T1000 (cell line): ENCODE measurements at regions not wholly inside any gene's neighbourhood (a gene's known extent, or its start where the extent isn't known, plus 50 kb on each side); places are given as distances from the start of the nearest gene placed in this dataset.

ENCODE experiments used
- DNase-seq: peaks from one replicate; lab custom pipeline; 2025; ENCODE audit warnings: mixed read lengths; lab: John Stamatoyannopoulos, UW

DNA sequence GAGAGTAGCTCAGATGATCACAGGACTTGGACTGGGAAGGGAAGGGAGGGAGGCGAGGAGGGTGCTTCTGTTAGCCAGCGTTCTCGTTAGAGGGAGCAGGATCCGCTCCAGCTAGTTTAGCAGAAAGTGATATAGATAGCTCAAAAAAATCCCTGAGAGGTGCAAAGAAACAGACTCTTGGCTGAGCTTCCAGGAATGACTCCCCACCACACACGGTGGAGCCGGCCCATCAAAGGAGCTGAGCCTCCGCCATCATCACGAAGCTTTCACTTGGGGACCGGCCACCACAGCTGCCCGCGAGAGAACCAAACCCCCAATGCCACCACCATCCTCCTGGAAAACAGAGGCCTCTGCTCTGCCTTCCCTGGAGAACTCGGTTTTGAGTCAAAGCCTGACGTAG, 124.6 kb upstream of the BCL2L14 start:
- no peak for DNase-seq

DNA sequence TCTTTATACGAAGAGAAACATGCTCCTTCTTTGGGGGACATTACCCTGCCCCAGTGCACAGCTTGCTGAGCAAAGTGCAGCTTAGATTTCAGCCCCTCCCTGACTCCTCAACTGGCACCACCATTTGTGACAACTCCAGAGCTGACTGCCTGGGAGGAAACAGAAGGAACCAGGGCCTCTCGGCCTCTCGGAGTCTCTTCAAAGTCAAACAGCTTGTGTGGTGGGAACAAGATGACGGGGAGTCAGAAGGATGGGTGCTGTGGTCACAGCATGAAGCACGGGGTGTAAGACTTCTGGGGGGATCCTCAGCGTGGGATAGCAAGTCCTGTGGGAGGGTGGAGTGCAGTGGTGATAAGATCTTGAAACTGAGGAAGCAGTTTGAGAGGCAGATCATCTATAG, 123.5 kb upstream of the BCL2L14 start:
- no peak for DNase-seq

DNA sequence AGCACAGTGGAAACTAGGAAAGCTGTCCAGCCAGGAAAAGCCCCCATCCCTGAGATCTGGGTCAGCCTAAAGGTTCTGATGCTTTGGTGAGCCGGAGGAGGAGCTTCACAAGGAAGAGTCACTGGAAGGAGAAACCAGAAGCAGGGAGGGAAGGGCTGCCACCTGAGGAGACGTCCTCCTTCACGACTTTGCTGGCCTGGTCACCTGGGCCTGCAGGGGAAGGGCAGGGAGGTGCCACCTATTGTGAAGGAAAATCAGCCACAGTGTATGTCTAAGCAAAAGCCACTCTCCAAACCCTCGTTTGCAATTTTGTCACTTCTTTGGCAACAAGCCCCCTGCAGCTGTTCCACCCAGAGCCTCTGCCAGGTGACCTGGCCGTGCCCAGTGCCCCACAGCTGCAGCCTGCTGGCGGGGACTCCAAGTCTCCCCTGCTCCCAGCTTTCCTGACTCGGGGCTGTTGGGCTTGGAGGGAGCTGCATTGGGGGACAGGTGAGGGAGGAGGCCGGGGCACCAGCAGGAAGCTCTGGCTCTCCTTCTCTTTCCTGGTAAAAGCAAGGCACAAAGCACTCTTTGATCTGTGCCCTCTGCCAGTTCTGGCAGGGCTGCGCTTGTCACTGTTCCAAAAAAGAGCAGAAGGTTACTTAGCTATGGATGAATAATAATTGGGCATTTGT, 120.9 kb upstream of the BCL2L14 start:
- DNase-seq, result no peak

DNA sequence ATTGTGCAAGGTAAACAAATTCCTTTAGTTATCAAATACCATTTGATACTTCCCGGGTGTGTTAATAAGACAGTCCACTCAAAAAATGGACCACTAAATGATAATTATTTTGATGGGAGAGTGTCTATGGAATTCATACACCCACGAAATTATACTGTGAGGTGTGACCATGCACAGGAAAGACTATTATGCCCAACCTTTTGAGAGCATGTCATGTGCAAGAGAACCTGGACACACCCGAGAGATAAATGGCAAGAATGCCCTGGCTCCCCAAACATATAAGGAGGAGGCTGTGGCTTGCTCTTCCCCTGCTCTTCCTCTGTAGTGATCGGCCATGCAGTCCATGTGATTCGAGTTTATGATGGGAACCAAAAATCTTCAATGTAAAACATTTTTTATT, 119.5 kb upstream of the BCL2L14 start:
- no peak for DNase-seq

DNA sequence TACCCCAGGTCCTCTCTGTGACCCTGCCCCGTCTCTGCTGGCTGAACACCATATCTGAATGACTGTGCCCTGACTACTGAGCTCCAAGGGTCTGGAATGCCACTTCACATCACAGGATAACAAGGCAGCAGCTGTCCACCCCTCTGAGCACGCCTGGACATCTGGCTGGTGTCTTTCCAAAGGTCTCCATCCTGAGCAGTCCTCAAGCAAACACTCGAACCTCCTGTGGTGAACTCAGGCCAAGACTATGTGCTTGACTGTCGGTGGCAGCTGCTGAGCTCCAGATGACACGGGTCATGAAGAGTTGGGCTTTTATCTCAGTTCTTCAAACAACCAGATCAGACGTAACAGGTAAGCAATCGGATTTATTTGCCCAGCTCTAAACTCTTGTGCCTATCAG, 117.2 kb upstream of the BCL2L14 start:
- DNase-seq, result no peak

DNA sequence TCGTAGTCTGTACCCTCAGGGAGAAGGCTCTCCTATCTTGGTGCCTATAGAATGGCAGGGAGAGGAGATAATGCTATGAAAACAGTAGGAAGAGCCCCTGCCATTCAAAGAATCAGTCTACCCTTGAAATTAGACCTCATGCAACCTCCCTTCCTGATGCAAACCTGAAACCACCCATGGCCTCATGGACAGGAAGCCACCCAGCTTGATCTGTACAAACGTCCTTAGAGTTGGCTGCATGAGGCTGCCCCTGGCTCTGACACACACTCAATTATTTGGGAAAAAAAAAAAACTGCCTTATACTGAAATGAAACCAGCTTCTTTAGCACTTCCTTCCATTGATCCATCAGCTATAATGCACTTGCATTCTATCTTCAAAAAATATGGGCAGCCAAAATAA, 116.6 kb upstream of the BCL2L14 start:
- DNase-seq, result no peak

DNA sequence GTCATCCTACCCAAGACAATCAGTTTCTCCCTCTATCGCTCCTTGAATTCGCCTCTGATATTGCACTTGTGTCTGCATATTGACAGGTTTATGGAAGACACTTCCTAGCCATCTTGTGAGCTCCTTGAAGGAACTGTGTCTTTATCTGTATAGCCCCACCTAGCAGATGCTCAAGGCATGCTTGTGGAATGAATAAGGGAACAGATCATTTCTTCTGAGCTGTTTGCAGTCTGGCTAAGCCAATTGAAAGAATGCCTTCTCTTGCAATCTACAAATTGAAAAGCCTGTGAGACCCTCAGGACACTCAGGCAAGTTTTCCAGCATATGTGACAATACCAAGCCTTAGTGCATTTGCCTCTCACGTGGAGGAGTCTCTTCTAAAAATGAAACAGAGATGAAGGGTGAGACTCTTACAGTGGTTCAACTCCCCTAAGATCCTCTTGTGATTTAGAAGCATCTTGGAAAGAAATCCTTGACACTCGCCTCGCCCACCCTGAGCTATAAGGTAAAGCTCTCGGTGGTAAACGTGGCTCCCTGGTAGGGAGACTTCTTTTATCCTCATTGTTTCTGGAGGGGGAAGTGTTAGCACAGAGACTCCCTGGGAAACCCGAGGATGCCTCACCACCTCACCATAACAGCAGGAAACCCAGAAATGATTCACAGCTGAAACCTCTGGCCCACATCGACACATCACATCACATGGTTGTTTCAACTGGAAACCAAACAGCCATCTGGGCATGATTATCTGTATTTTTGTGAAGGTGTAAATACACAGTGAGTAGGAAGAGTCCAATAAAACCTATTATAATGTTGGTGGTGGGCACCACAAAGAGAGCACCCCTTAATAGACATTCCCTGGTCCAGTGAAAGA, 112.3 kb upstream of the BCL2L14 start:
- peak; percentile 32 for DNase-seq

DNA sequence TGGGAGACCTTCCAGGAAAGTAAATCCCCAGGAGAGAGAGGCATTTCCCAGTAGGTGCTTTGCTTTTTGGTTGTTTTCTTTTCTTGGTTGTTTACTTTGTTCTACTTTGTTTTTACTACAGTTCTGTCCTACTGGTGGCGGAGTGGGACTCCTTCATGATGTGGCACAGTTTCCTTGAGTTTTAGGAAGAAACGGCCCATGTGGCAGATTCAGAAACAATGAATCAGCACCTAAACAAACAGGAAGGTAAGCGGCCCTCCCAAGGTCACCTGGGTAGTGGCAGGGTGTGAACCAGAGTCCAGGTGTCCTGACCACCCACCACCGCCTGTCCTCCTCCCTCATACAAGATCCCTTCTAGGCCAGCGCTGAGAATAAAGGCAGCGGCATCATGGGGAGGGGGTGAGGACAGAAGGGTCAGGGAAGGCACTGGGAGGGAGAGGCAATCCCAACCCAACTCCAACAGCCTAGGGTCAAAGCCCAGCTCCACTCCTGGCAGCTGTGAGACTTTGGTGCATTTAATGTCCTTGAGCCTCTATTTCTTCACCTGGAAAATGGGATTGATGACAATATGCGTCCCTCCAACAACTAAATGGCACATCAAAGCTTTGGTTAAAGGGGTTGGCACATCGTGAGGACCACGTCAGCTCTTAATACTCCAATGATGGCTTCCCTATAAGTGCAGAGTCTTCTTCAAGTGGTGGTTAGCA, 111.5 kb upstream of the BCL2L14 start:
- DNase-seq, result no peak

DNA sequence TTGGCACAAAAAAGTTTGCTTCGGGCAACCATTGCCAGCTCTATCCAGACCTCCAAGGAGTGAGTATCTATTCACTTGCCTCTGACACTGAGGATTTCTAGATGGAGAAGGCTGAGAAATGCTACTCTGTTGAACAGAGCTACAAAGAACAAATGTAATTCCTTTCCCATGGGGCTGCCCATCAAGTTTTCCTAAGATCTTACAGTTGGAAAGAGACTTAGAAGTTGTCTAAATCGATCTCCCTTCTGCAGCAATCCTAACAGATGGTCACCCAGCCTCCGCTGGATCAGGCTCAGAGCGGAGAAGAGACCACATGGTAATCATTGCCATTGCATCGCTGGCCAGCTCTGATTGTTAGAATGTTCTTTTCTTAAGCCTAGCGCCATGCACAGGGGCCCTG, 110.1 kb upstream of the BCL2L14 start:
- DNase-seq, result no peak

DNA sequence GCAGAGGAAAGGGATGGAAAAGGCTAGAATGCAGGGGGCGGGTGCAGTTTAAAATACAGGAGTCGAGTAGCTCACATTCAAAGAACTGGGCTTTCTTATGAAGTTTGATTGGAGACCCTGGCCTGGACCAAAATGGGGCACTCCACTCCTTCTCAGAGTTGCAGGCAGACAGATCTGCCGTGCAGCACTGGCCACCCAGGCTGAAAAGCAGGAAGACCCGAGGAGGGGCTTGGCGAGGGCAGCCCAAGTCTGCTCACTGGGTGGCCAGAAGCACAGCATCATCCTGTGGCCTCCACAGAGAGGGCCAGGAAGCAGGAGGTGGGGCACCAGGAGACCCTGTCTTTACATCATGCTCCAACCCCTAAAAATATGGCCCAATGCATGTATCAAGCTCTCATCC, 109.1 kb upstream of the BCL2L14 start:
- DNase-seq, result no peak

DNA sequence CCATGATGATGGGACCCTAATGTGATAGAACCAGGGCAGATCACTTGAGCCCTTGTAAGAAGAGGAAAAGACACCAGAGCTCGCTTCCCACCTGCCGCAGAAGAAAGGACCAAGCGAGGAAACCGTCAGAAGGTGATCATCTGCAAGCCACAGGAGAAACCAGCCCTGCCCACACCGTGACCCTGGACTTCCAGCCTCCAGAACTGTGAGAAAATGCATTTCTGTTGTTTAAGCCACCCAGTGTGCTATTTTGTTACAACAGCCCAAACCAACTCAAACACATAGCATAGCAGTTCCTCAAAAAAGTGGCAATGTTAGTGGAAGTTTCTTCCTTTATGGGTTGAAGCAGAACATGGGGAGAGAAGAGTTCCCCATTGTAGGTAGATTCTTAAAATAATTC, 107.9 kb upstream of the BCL2L14 start:
- no peak for DNase-seq

DNA sequence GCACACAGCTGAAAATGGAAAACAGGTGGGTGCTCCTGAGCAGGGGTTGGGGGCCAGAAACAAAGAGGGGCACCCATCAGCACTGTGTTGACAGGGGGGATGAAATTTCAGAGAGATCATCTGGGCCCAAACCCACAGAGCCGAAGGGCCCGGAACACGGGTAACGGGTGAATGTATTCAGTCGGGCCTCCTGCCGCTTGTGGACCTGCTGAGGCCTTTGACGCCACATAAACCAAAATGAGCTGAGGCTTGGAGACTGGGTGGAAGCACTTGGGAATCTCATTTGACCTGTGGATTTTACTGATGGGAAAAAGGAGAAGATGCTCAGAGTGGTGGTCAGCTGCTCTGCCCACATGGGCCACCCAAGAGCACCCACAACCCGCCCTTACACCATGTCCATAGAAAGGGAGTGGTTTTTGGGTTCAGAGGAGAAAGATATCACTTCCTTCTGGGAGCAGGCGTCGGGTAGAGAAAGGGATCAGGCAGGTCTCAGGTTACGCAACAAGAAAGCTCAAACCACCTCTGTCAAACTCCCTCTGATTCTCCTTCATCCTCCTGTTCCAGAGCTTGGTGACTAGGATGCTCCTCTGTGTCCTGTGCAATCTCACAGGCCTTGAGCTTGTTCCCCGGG, 106.8 kb upstream of the BCL2L14 start:
- DNase-seq, result no peak

DNA sequence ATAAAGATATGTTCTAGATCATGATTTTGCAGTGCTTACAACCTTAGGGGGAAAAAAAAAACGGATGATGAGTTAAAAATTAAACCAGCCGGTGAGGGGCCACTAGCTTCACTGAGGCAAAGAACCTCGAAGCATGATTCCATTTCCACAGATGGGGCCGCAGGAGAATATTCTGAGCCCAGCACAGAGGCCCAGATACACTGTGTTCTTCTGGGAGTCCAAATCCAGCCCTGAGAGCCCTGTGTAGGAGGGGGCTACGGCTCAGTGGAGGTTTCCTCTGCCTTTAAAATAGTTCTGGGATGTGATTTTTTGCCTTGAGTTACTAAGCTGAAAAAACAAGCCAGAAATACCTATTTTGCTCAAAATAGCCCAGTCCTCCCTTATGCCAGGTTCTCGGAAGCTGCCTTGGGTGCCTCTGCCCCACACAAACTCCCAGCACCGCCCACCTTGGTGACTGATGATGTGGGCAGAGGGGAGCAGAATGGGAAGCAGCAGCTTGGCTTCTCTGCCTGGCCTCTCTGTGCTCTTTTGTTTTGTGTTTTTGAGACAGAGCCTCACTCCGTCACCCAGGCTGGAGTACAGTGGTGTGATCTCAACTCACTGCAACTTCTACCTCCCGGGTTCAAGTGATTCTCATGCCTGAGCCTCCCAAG, 105.4 kb upstream of the BCL2L14 start:
- DNase-seq, result no peak

DNA sequence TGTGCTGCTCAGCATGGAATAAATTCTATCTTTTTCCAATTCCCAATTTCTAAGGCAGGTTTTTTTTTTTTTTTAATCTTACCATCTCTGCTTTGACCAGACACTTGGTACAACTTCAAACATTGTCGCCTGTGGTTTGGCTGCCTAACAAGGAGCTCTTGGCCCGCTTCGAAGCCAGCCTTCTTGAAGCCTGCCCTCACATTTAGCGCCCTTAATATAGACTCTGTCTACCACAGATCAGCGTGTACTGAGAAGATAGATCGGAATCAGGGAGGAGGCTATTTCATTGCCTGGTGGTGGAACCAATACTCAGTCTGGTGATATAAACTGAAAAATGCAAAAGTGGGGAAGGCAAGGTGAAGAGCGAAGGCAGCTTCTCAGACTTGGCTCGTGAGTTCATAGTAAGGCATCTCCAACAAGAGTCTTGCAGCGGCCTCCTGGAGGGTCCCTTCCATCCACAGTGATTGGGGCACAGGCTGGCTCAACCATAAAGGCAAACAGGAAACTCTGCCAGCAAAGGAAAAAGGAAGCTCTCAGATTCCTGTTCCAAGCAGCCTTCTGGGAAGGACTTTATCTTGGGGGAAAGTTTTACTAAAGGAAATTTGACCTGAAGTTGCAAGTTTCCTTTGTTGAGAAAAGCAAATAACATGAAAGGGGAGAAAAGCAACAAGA, 103.2 kb upstream of the BCL2L14 start:
- DNase-seq, result no peak

DNA sequence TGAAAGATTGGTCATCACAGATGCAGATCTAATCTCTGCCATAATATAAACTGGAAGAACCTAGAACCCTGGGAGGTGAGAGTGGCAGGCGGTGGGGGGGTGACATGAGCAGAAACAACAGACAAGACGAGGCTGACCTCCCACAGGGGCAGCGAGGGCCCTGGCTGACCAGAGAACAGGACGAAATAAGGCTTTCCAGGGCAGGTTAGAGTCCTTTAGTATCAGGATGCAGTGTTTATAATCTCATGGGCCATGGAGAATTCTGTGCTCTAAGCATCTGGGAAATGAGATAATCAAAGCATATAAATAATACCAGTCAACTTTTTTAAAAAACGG, 102.7 kb upstream of the BCL2L14 start:
- no peak for DNase-seq

DNA sequence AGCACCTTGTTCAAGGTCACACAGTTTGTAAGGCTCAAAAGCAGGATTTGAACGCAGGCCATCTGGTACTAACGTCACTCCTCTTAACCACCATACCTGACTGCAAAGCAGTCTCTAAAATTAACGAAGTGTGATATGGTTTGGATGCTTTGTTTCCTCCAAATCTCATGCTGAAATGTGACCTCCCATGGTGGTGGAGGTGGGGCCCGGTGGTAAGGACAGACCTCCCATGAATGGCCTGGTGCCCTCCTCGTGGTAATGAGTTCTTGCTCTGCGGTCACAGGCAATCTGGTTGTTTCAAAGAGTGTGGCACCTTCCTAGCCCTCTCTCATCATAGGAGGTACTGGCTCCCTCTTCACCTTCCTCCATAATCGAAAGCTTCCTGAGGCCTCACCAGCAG, 102.2 kb upstream of the BCL2L14 start:
- no peak for DNase-seq

DNA sequence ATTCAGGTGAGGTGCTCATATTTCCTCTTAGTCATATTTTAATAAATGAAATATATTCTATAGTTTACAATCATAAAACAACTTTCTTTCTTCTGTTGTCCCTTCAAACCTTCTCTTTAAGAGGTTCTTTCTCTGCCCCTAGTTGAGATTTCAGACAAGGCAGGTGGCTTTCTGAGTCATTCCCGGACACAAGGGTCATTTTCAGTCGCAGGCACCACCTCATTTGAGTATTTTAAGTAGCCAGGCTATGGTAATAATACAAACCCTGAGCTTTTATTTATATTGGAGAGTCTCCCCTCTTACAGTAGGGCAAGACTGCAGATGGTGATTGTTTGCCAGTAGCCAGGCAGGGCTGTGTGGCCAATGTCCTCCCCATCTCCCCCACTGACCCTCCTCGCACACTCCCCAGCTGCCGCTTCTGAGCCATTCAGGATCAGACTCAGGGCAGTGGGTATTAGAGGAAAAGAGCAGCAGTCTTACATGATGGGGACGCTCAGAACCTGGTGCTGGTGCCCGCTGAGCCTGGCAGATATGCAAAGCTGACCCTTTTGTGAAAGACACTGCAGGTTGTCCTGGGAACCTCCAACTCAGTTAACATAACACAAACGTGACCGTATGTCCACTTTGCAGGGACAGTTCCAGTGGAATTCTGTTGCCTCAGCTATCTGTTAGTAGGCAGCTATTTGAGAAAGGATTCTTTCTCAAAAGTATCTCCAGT, 101.1 kb upstream of the BCL2L14 start:
- DNase-seq, result no peak

DNA sequence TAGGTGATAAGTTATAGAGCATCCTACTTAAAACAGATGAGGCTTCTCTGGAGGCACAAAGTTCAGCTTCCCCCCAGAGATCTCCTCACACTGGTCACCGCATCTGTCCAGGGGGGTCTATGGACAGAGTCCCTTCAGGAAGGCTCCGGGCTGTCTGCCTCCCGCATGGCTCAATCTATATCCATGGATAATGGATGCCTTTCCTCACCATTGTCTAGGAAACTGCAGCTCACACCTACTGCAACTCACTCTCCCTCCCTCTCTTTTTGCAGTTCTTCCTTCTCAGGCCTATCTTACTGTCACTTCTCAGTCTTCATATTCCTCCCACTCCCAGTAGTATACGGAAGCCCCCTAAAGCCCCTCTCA, 100.6 kb upstream of the BCL2L14 start:
- no peak for DNase-seq

DNA sequence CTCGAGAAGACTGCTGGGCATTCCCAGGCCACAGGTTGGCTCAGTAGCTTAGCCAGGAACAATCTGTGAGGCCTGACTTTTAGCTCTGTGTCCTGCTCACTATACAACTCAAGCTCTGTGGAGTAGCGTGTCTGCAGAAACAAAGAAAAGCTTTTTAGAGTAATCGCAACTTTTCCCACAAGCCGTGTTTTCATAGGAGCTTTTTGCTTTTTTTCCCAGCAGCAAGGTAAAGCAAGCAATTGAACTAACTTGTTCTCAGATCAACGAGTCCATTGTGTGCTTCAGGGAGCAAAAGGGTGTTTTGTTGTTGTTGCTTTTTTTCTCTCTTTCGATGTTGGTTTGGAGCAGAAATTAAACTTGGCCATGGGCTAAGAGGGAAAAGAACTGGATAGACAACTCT, 97.3 kb upstream of the BCL2L14 start:
- no peak for DNase-seq

DNA sequence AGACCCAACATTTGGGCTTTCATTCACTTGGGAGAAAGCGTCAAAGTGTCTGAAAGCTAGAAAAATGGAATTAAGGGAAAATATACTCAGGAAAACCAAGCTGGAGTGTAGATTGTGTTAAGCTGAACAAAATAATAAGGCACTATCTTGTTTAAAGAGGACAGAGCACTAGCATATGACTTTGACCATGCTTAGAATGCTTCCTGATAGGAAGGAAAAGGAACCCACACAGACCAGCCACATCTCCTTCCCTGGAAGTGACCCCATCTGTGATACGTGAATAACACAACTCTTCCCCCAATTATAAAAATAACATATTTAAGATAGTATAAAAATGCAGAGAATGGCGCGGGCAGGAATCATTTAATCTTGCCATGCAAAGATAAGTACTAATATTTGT, 94.7 kb upstream of the BCL2L14 start:
- no peak for DNase-seq
